GM21825 (cell line): ENCODE measurements at regions not wholly inside any gene's neighbourhood (a gene's known extent, or its start where the extent isn't known, plus 50 kb on each side); places are given as distances from the start of the nearest gene placed in this dataset.

ENCODE experiments used
- ATAC-seq: cut with Tn5 transposase; IDR thresholded peaks from one replicate; pipeline ENCODE4 v1.9.1; 2021; ENCODE audit warnings: mild to moderate bottlenecking, moderate library complexity; ENCODE audit not compliant: unreplicated experiment

GRCh38 chr4:13250263-13250662 is 233.9 kb downstream of the RAB28 start:
- no peak for ATAC-seq

GRCh38 chr4:13248621-13249298 is 235.4 kb downstream of the RAB28 start:
- no peak for ATAC-seq

GRCh38 chr4:13246107-13246506 is 238.0 kb downstream of the RAB28 start:
- no peak for ATAC-seq

GRCh38 chr4:13244444-13244843 is 239.7 kb downstream of the RAB28 start:
- ATAC-seq = no peak

- no peak for ATAC-seq
These were observed 241.0 kb downstream of the RAB28 start for GRCh38 chr4:13243152-13243551.

- no peak for ATAC-seq
These were observed 244.1 kb downstream of the RAB28 start for GRCh38 chr4:13240066-13240465.

- no peak for ATAC-seq
These were observed 245.2 kb downstream of the RAB28 start for GRCh38 chr4:13238936-13239335.

- ATAC-seq = no peak
These were observed 247.7 kb downstream of the RAB28 start for GRCh38 chr4:13236485-13236884.

GRCh38 chr4:13233755-13234154 is 250.4 kb downstream of the RAB28 start:
- ATAC-seq = no peak

- no peak for ATAC-seq
These were observed 264.2 kb downstream of the RAB28 start for GRCh38 chr4:13219971-13220370.

- no peak for ATAC-seq
These were observed 265.7 kb downstream of the RAB28 start for GRCh38 chr4:13218326-13218958.

GRCh38 chr4:13215560-13215959 is 268.6 kb downstream of the RAB28 start:
- no peak for ATAC-seq

- no peak for ATAC-seq
These were observed 271.2 kb downstream of the RAB28 start for GRCh38 chr4:13212936-13213335.

- no peak for ATAC-seq
These were observed 274.5 kb downstream of the RAB28 start for GRCh38 chr4:13209600-13209999.

- ATAC-seq = no peak
These were observed 275.5 kb downstream of the RAB28 start for GRCh38 chr4:13208558-13209193.

GRCh38 chr4:13207226-13207625 is 276.9 kb downstream of the RAB28 start:
- ATAC-seq = no peak

GRCh38 chr4:13203101-13203500 is 281.0 kb downstream of the RAB28 start:
- ATAC-seq = no peak

GRCh38 chr4:13202701-13203100 is 281.4 kb downstream of the RAB28 start:
- ATAC-seq = no peak

- ATAC-seq = no peak
These were observed 282.9 kb downstream of the RAB28 start for GRCh38 chr4:13201241-13201640.

GRCh38 chr4:13196721-13197120 is 287.4 kb downstream of the RAB28 start:
- ATAC-seq = no peak

- ATAC-seq = no peak
These were observed 290.5 kb downstream of the RAB28 start for GRCh38 chr4:13193662-13194061.

GRCh38 chr4:13190093-13190721 is 293.9 kb downstream of the RAB28 start:
- no peak for ATAC-seq
